Pancreas (tissue), 10 donors: ENCODE measurements at regions not wholly inside any gene's neighbourhood (a gene's known extent, or its start where the extent isn't known, plus 50 kb on each side); places are given as distances from the start of the nearest gene placed in this dataset.

Experiments used
- ATAC-seq, 4 donors: fragments of 200-7000 bp; cut with Tn5 transposase; one replicate each; pipeline versions ENCODE4 v1.8.0 to v1.9.1; 2020; ENCODE audit warnings: mild to moderate bottlenecking in 4 of 4, moderate library complexity in 4 of 4
- DNase-seq, 6 donors: peaks; one replicate each; pipeline ENCODE4 v3.0.0-alpha.2; 2020
- FAIRE-seq: peaks from 2 replicates; lab custom pipeline; 2012; peaks lifted over from hg19 to GRCh38; lab: Jason Lieb, UNC
- H3K27ac ChIP-seq, 4 donors: fragments of 200-600 bp; sonication (generic); 1 replicate in 3 of 4; 2 replicates in 1 of 4; pipeline versions ENCODE4 v1.5.0 to v1.8.0; 2020
- H3K27me3 ChIP-seq, 4 donors: fragments of 200-600 bp; one replicate each; pipeline ENCODE4 v1.8.0; 2021
- H3K36me3 ChIP-seq, 3 donors: fragments of 200-600 bp; sonication (generic) in 1 of 3; one replicate each; pipeline versions ENCODE4 v1.5.0 to v1.8.0; 2020 to 2021
- H3K4me1 ChIP-seq, 3 donors: fragments of 200-600 bp; one replicate each; pipeline ENCODE4 v1.8.0; 2021
- H3K4me3 ChIP-seq, 4 donors: fragments of 200-600 bp; sonication (generic) in 2 of 4; one replicate each; pipeline versions ENCODE4 v1.5.0 to v1.8.0; 2020 to 2021
- H3K9me3 ChIP-seq, 4 donors: fragments of 200-600 bp; one replicate each; pipeline ENCODE4 v1.8.0; 2021
- WGBS, 2 donors: extraction: QIAGEN DNeasy Blood & Tissue Kit; methylation state at CpG; one replicate each; pipeline ENCODE4 v1.1.7; 2013; 5-methylcytosine and 5-hydroxymethylcytosine counted together
- intact Hi-C, 3 donors: fragments of 100-400 bp; cut with DNase I; formaldehyde crosslinking; loops; one replicate each; pipeline versions ENCODE4 v1.11.1 to v1.14.2; 2022
- TF ChIP-seq, protein P1 (sequence below), 4 donors: fragments of 200-600 bp; sonication (generic) in 3 of 4; IDR thresholded peaks; one replicate each; pipeline versions ENCODE4 v1.5.0 to v1.8.0; 2021; ENCODE audit warnings: antibody characterized with exemption in 4 of 4
- donor health status: healthy with polysubstance abuse.
- donor health status: DM: no; HTN: no; CAD: no; lungs with moderate emphysema.
- donor health status: DM: no; HTN: no; CAD: no.
- donor health status: control.
- donor health status: control.
- donor health status: Bipolar disorder and iron deficiency.
- donor health status: DM: yes; HTN: yes; CAD: no.
- donor health status: DM: no; HTN: no; CAD: no.
- donor health status: DM: no; HTN: no; CAD: no.
- donor health status: DM: yes; HTN: yes; CAD: no.

DNA sequence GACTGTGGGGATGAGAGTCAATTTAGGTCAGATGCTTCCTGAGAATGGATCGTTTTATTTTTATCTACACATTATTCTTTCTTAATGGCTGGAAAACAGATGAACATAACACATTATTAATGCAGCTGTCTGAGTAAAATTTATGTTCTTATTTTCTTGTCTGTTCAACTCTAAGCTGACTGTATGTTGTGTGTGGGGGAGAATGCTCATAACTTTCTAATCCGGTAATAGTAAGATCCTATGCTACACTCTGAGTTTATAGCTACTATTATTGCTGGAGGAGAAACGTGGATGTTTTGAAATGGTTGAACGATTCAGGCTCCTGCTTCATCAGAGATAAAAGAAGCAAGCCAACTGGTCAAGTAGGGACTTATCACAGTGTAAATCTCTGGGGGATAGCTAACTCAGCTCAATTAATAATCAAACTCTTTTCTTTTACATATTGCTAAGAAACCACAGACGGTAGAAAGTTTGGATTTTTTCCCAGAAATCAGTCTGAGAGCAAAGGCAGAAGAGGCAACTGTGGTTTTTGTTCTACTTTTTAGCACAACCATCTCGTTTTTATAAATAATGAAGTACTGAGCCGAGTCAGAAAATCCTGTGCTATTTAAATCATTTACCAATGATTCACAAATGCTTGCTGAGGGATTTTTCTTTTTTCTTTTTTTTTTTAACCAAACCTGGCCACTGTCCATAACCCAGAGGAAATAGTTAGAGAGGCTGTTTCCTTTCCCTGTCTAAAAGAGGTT is 265.0 kb upstream of the FAM174A start:
- no peaks in the 10 kb centered on the region for H3K27me3 ChIP-seq
- H3K36me3 ChIP-seq, result no peaks in the 10 kb centered on the region
- no peak overlapping the region for H3K27ac ChIP-seq
- no peak for DNase-seq
- no peak overlapping the region for H3K4me3 ChIP-seq
- H3K9me3 ChIP-seq, result no peaks in the 10 kb centered on the region
- intact Hi-C loops, result no loop called here
- peak in 1 of 4 donors; percentile 22 for ATAC-seq
- TF ChIP-seq, protein P1, sequence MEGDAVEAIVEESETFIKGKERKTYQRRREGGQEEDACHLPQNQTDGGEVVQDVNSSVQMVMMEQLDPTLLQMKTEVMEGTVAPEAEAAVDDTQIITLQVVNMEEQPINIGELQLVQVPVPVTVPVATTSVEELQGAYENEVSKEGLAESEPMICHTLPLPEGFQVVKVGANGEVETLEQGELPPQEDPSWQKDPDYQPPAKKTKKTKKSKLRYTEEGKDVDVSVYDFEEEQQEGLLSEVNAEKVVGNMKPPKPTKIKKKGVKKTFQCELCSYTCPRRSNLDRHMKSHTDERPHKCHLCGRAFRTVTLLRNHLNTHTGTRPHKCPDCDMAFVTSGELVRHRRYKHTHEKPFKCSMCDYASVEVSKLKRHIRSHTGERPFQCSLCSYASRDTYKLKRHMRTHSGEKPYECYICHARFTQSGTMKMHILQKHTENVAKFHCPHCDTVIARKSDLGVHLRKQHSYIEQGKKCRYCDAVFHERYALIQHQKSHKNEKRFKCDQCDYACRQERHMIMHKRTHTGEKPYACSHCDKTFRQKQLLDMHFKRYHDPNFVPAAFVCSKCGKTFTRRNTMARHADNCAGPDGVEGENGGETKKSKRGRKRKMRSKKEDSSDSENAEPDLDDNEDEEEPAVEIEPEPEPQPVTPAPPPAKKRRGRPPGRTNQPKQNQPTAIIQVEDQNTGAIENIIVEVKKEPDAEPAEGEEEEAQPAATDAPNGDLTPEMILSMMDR (IDR thresholded peaks at IDR 0.05), result no peak
- FAIRE-seq, result no peak
- WGBS, 2 donors, result 14% methylated on average over 7 of the region's 7 CpGs
- H3K4me1 ChIP-seq, result no peaks in the 10 kb centered on the region

DNA sequence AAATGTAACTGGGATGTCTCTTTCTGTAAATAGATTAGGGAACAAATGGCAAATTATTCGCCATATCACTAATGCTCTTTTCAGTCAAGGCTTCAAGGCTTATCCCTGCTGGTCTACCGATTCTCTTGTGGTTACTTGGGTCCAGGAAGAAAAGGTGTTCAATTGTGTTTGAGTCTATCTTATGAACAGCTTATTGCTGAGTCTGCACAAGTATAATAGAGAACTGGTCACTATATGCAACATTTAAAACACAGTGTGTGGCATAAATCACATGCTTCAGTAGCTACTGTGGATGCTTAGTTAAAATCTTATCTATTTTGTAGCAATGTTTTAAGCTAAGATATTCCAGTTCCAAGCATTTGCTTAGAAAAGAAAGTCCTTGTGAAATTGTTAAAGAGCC is 274.2 kb upstream of the FAM174A start:
- Histone ChIP-seq H3K27ac (no peak overlapping the region), H3K4me3 (no peak overlapping the region), H3K4me1 (no peaks in the 10 kb centered on the region), H3K36me3 (no peaks in the 10 kb centered on the region), H3K9me3 (no peaks in the 10 kb centered on the region), H3K27me3 (no peaks in the 10 kb centered on the region)
- intact Hi-C loops, result no loop called here
- 73 to 81% methylated on average over 2 of the region's 2 CpGs for WGBS, 2 donors
- ATAC-seq, result no peak
- no peak for FAIRE-seq
- DNase-seq, result no peak
- TF ChIP-seq, protein P1 (IDR thresholded peaks at IDR 0.05), result no peak

DNA sequence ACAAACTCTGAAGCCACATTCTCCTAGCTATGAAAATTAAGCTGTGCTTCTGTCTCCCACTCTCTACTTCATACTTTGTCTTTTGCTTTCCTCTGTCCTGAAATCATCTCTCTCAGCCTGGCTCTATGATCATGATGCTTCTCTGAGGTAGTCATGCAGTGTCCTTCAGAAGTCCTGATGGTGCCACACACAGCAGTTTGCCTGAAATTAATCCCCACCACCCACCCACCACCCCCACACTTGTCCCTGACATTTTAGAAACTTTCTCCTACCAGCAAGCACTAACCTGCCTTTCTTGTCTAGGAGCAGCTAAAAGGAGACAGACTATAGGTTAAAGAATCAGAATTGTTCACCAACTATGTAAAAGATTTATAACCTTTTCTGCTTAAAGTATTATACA is 282.2 kb upstream of the FAM174A start:
- FAIRE-seq (no peak), ATAC-seq (no peak), DNase-seq (no peak)
- H3K36me3 ChIP-seq, result no peaks in the 10 kb centered on the region
- H3K27ac ChIP-seq, result no peak overlapping the region
- no peaks in the 10 kb centered on the region for H3K9me3 ChIP-seq
- TF ChIP-seq, protein P1 (IDR thresholded peaks at IDR 0.05), result no peak
- H3K27me3 ChIP-seq, result no peaks in the 10 kb centered on the region
- H3K4me3 ChIP-seq, result no peak overlapping the region
- intact Hi-C loops, result no loop called here
- no peaks in the 10 kb centered on the region for H3K4me1 ChIP-seq

DNA sequence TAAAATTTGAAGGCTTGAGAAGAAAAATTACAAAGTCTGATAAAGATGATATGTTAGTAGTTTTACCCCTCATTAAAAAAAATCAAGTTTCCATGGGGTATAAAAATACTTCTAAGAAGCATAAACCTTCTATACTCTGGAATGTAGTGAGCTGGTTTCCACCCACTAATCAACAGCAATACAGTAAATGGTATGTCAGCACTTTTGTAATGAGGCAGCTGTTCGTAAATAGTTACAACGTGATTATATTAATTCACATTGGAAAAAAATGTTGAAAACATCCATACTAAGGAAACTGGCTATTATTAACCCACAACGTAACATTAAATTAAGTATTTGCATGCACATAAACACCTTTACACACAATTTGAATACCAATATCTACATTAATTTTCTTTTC is 283.1 kb upstream of the FAM174A start:
- TF ChIP-seq, protein P1 (IDR thresholded peaks at IDR 0.05), result no peak
- no peaks in the 10 kb centered on the region for H3K9me3 ChIP-seq
- H3K36me3 ChIP-seq, result no peaks in the 10 kb centered on the region
- no peaks in the 10 kb centered on the region for H3K4me1 ChIP-seq
- intact Hi-C loops, result no loop called here
- H3K27me3 ChIP-seq, result no peaks in the 10 kb centered on the region
- no peak for FAIRE-seq
- 64 to 65% methylated on average over 3 of the region's 3 CpGs for WGBS, 2 donors
- no peak for DNase-seq
- no peak for ATAC-seq
- no peak overlapping the region for H3K4me3 ChIP-seq
- no peak overlapping the region for H3K27ac ChIP-seq

DNA sequence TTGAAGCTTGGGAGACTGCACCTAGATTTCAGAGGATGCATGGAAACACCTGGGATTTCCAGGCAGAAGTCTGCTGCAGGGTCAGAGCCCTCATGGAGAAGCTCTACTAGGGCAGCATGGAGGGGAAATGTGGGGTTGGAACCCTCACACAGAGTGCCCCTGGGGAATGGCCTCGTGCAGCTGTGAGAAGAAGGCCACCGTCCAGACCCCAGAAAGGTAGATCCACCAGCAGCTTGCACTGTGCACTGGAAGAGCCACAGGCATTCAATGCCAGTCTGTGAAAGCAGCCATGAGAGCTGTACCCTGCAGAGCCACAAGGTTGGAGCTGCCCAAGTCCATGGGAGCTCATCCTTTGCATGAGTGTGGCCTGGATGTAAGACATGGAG is 285.3 kb upstream of the FAM174A start:
- Histone ChIP-seq H3K4me3 (no peak overlapping the region), H3K4me1 (no peaks in the 10 kb centered on the region), H3K9me3 (no peaks in the 10 kb centered on the region), H3K27me3 (no peaks in the 10 kb centered on the region), H3K36me3 (no peaks in the 10 kb centered on the region), H3K27ac (no peak overlapping the region)
- no peak for FAIRE-seq
- TF ChIP-seq, protein P1 (IDR thresholded peaks at IDR 0.05), result no peak
- intact Hi-C loops, result no loop called here
- ATAC-seq, result no peak
- DNase-seq, result no peak
- WGBS, 2 donors, result 69 to 71% methylated on average over 2 of the region's 2 CpGs
